H9 (cell line): ENCODE measurements at regions not wholly inside any gene's neighbourhood (a gene's known extent, or its start where the extent isn't known, plus 50 kb on each side); places are given as distances from the start of the nearest gene placed in this dataset.

ENCODE experiments used
- DNase-seq: peaks from one replicate; pipeline ENCODE4 v3.0.0-alpha.2; 2017
- H2AFZ ChIP-seq: one replicate; pipeline ENCODE4 v1.6.1; 2013; ENCODE audit warnings: mild to moderate bottlenecking, low read length, control low read depth, moderate library complexity
- H2AK5ac ChIP-seq: 2 replicates; pipeline ENCODE4 v1.6.1; 2013; ENCODE audit warnings: low read length, control low read depth, mixed read lengths; ENCODE audit not compliant: insufficient read length
- H2BK120ac ChIP-seq: one replicate; pipeline ENCODE4 v1.6.1; 2013; ENCODE audit warnings: low read depth, mild to moderate bottlenecking, low read length, control low read depth, inconsistent platforms; ENCODE audit not compliant: poor library complexity, severe bottlenecking
- H2BK12ac ChIP-seq: 2 replicates; pipeline ENCODE4 v1.6.1; 2013; ENCODE audit warnings: low read length, control low read depth, mixed read lengths, low read depth; ENCODE audit not compliant: insufficient read length
- H2BK15ac ChIP-seq: 2 replicates; pipeline ENCODE4 v1.6.1; 2013; ENCODE audit warnings: low read depth, low read length, control low read depth
- H2BK20ac ChIP-seq: one replicate; pipeline ENCODE4 v1.6.1; 2013; ENCODE audit warnings: low read depth, mild to moderate bottlenecking, low read length, control low read depth, inconsistent platforms; ENCODE audit not compliant: poor library complexity, severe bottlenecking
- H2BK5ac ChIP-seq: 2 replicates; pipeline ENCODE4 v1.6.1; 2013; ENCODE audit warnings: low read length, control low read depth, mixed read lengths; ENCODE audit not compliant: insufficient read length
- H3K14ac ChIP-seq: 2 replicates; pipeline ENCODE4 v1.6.1; 2013; ENCODE audit warnings: low read length, control low read depth; ENCODE audit not compliant: insufficient read depth
- H3K18ac ChIP-seq: 2 replicates; pipeline ENCODE4 v1.6.1; 2013; ENCODE audit warnings: low read depth, mild to moderate bottlenecking, mixed read lengths, low read length, control low read depth; ENCODE audit not compliant: insufficient read length
- H3K23ac ChIP-seq: 2 replicates; pipeline ENCODE4 v1.6.1; 2013; ENCODE audit warnings: low read length, control low read depth, mixed read lengths, low read depth; ENCODE audit not compliant: insufficient read length
- H3K23me2 ChIP-seq: 2 replicates; pipeline ENCODE4 v1.6.1; 2013; ENCODE audit warnings: low read depth, mild to moderate bottlenecking, mixed read lengths, low read length, control low read depth; ENCODE audit not compliant: insufficient read length, poor library complexity, severe bottlenecking
- H3K27ac ChIP-seq: 2 replicates; pipeline ENCODE4 v1.5.1; 2013; ENCODE audit warnings: low read length, control low read depth, mixed read lengths, low read depth; ENCODE audit not compliant: insufficient read length
- H3K27me3 ChIP-seq: 2 replicates; pipeline ENCODE4 v1.6.1; 2013; ENCODE audit warnings: low read length, control low read depth, inconsistent platforms; ENCODE audit not compliant: insufficient read depth
- H3K4ac ChIP-seq: 2 replicates; pipeline ENCODE4 v1.6.1; 2013; ENCODE audit warnings: low read depth, mild to moderate bottlenecking, control low read depth, inconsistent platforms, low read length, moderate library complexity
- H3K4me1 ChIP-seq: 2 replicates; pipeline ENCODE4 v1.6.1; 2013; ENCODE audit warnings: low read length, control low read depth, inconsistent platforms; ENCODE audit not compliant: insufficient read depth
- H3K4me2 ChIP-seq: 2 replicates; pipeline ENCODE4 v1.6.1; 2013; ENCODE audit warnings: low read length, control low read depth, mixed read lengths; ENCODE audit not compliant: insufficient read length, insufficient read depth
- H3K56ac ChIP-seq: 2 replicates; pipeline ENCODE4 v1.6.1; 2013; ENCODE audit warnings: low read depth, mild to moderate bottlenecking, mixed read lengths, low read length, control low read depth; ENCODE audit not compliant: insufficient read length
- H3K79me1 ChIP-seq: 2 replicates; pipeline ENCODE4 v1.6.1; 2013; ENCODE audit warnings: low read depth, mild to moderate bottlenecking, moderate library complexity, low read length, control low read depth, inconsistent platforms; ENCODE audit not compliant: insufficient read depth, poor library complexity, severe bottlenecking
- H3K79me2 ChIP-seq: 2 replicates; pipeline ENCODE4 v1.6.1; 2013; ENCODE audit warnings: low read length, control low read depth, inconsistent platforms; ENCODE audit not compliant: insufficient read depth
- H3K9ac ChIP-seq: 2 replicates; pipeline ENCODE4 v1.6.1; 2013; ENCODE audit warnings: low read length, control low read depth, mixed read lengths; ENCODE audit not compliant: insufficient read length; ENCODE audit errors: extremely low read depth
- H3K9me3 ChIP-seq: one replicate; pipeline ENCODE4 v1.6.1; 2013; ENCODE audit warnings: low read depth, low read length, inconsistent platforms; ENCODE audit not compliant: control insufficient read depth
- H3T11ph ChIP-seq: one replicate; pipeline ENCODE4 v1.6.1; 2013; ENCODE audit warnings: mild to moderate bottlenecking, low read length, control low read depth, inconsistent platforms
- H4K20me1 ChIP-seq: one replicate; pipeline ENCODE4 v1.6.1; 2013; ENCODE audit not compliant: control insufficient read depth, insufficient read length, insufficient read depth
- H4K5ac ChIP-seq: 2 replicates; pipeline ENCODE4 v1.6.1; 2013; ENCODE audit warnings: low read depth, mild to moderate bottlenecking, mixed read lengths, low read length, control low read depth; ENCODE audit not compliant: insufficient read length
- H4K8ac ChIP-seq: replicated peaks from 2 replicates; pipeline ENCODE4 v1.6.1; 2013; ENCODE audit warnings: low read length, control low read depth, mixed read lengths, low read depth; ENCODE audit not compliant: insufficient read length
- H4K91ac ChIP-seq: 2 replicates; pipeline ENCODE4 v1.6.1; 2013; ENCODE audit warnings: low read depth, mild to moderate bottlenecking, moderate library complexity, mixed read lengths, low read length, control low read depth; ENCODE audit not compliant: insufficient read length
- H3K27ac Mint-ChIP-seq, 3 experiments: 2 replicates in 2 of 3; 3 replicates in 1 of 3; pipeline ENCODE4 v1.8.0; 2020 to 2021; ENCODE audit warnings: mixed read lengths in 3 of 3, mild to moderate bottlenecking in 1 of 3, moderate library complexity in 1 of 3
- H3K27me3 Mint-ChIP-seq: 2 replicates; pipeline ENCODE4 v1.8.0; 2021; ENCODE audit warnings: low read depth, mild to moderate bottlenecking, moderate library complexity, mixed read lengths
- H3K36me3 Mint-ChIP-seq, 3 experiments: 2 replicates in 2 of 3; 3 replicates in 1 of 3; pipeline ENCODE4 v1.8.0; 2020 to 2021; ENCODE audit warnings: low read depth in 3 of 3, mixed read lengths in 3 of 3; ENCODE audit not compliant: insufficient read depth in 1 of 3
- H3K4me1 Mint-ChIP-seq, 2 experiments: 2 replicates each; pipeline ENCODE4 v1.8.0; 2020; ENCODE audit warnings: mixed read lengths in 2 of 2
- H3K4me3 Mint-ChIP-seq, 2 experiments: 2 replicates in 1 of 2; 3 replicates in 1 of 2; pipeline ENCODE4 v1.8.0; 2020 to 2021; ENCODE audit warnings: mild to moderate bottlenecking in 2 of 2, mixed read lengths in 2 of 2, moderate library complexity in 1 of 2
- H3K9me3 Mint-ChIP-seq, 2 experiments: 2 replicates in 1 of 2; 3 replicates in 1 of 2; pipeline ENCODE4 v1.8.0; 2020; ENCODE audit warnings: mild to moderate bottlenecking in 2 of 2, mixed read lengths in 2 of 2, moderate library complexity in 1 of 2
- WGBS: extraction: QIAGEN DNeasy Blood & Tissue Kit; methylation state at CpG from one replicate; pipeline ENCODE4 v1.1.7; 2013; ENCODE audit warnings: missing lambda C conversion rate, low lambda C conversion rate, mixed read lengths; ENCODE audit not compliant: insufficient read length; ENCODE audit errors: extremely low coverage; 5-methylcytosine and 5-hydroxymethylcytosine counted together
- TF ChIP-seq, protein P1 (sequence below): fragments of 200-600 bp; sonication (generic); conservative IDR thresholded peaks from 3 replicates; pipeline ENCODE4 v1.8.0; 2021; ENCODE audit warnings: antibody characterized with exemption, mild to moderate bottlenecking

DNA sequence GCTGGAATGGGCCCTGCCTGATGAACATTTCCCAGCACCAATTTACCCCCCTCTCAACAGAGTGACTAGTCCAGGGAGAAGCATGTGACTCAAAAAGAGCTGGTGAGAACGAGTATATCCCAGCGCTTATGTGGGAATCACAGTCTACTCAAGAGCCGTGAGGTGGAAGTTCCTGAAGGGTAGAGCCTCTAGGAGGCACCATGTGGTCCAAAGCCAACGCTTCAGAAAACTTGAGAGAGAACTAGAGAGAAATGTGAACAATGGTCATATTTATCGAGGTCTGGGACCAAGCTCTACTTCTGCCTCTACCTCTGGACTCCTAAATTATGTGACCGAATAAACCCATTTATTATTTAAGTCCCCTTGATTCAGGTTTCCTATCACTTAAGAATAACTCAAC lies 111.0 kb upstream of the RAP2B start:
- WGBS, result no CpG with 5 or more reads among the region's 6 CpGs
- H4K91ac ChIP-seq, result no peak overlapping the region
- H3T11ph ChIP-seq, result no peak overlapping the region
- H3K18ac ChIP-seq, result no peak overlapping the region
- no peaks in the 10 kb centered on the region for H3K23me2 ChIP-seq
- H3K79me2 ChIP-seq, result no peaks in the 10 kb centered on the region
- DNase-seq, result no peak
- no peaks in the 10 kb centered on the region for H3K9me3 ChIP-seq
- Mint-ChIP-seq H3K27me3 (no peaks in the 10 kb centered on the region), H3K27ac (no peak overlapping the region), H3K4me1 (no peaks in the 10 kb centered on the region; a peak in 1 of 4 replicates), H3K36me3 (no peaks in the 10 kb centered on the region), H3K9me3 (no peaks in the 10 kb centered on the region), H3K4me3 (no peak overlapping the region)
- H3K14ac ChIP-seq, result no peak overlapping the region
- H3K27me3 ChIP-seq, result no peaks in the 10 kb centered on the region
- H3K79me1 ChIP-seq, result no peaks in the 10 kb centered on the region
- no peak overlapping the region for H2BK20ac ChIP-seq
- H3K4ac ChIP-seq, result no peak overlapping the region
- H3K4me2 ChIP-seq, result no peak overlapping the region
- no peak overlapping the region for H2BK120ac ChIP-seq
- no peak overlapping the region for H3K27ac ChIP-seq
- no peak overlapping the region for H3K23ac ChIP-seq
- H2AK5ac ChIP-seq, result no peak overlapping the region
- H4K5ac ChIP-seq, result no peak overlapping the region
- H2BK15ac ChIP-seq, result no peak overlapping the region
- no peaks in the 10 kb centered on the region for H3K4me1 ChIP-seq
- no peak overlapping the region for H4K8ac ChIP-seq
- no peak overlapping the region for H3K9ac ChIP-seq
- H4K20me1 ChIP-seq, result no peaks in the 10 kb centered on the region
- H2AFZ ChIP-seq, result no peak overlapping the region
- no peak overlapping the region for H2BK12ac ChIP-seq
- H3K56ac ChIP-seq, result no peak overlapping the region
- TF ChIP-seq, protein P1, sequence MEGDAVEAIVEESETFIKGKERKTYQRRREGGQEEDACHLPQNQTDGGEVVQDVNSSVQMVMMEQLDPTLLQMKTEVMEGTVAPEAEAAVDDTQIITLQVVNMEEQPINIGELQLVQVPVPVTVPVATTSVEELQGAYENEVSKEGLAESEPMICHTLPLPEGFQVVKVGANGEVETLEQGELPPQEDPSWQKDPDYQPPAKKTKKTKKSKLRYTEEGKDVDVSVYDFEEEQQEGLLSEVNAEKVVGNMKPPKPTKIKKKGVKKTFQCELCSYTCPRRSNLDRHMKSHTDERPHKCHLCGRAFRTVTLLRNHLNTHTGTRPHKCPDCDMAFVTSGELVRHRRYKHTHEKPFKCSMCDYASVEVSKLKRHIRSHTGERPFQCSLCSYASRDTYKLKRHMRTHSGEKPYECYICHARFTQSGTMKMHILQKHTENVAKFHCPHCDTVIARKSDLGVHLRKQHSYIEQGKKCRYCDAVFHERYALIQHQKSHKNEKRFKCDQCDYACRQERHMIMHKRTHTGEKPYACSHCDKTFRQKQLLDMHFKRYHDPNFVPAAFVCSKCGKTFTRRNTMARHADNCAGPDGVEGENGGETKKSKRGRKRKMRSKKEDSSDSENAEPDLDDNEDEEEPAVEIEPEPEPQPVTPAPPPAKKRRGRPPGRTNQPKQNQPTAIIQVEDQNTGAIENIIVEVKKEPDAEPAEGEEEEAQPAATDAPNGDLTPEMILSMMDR, result no peak
- H2BK5ac ChIP-seq, result no peak overlapping the region
